HCT116 (cell line): ENCODE measurements at regions not wholly inside any gene's neighbourhood (a gene's known extent, or its start where the extent isn't known, plus 50 kb on each side); places are given as distances from the start of the nearest gene placed in this dataset.

Experiments used
- ATAC-seq: fragments of 200-7000 bp; cut with Tn5 transposase; 2 replicates; pipeline ENCODE4 v1.9.1; 2020; ENCODE audit warnings: mild to moderate bottlenecking, moderate library complexity
- BruUV-seq: library from RNA; stranded (reverse); fragments of 400-500 nt; replicated peaks from 2 replicates; lab custom pipeline; 2021; lab: Mats Ljungman, UMichigan
- CTCF ChIA-PET: fragments of 300-600 bp; sonication (Branson Sonifier 250); formaldehyde crosslinking; loops from one replicate; lab custom pipeline; 2021; ENCODE audit warnings: antibody characterized with exemption; lab: Charles Lee
- POLR2A ChIA-PET: fragments of 300-600, 350-600 bp; sonication (Branson Sonifier 250); formaldehyde crosslinking; loops from one replicate; lab custom pipeline; 2021; ENCODE audit warnings: antibody characterized with exemption; lab: Charles Lee
- RAD21 ChIA-PET, 2 experiments: fragments of 300-600 bp; sonication (Branson Sonifier 250); formaldehyde crosslinking; loops; one replicate each; lab custom pipeline; 2023; ENCODE audit warnings: low total read pairs in 2 of 2; ENCODE audit not compliant: uncharacterized antibody in 2 of 2, unreplicated experiment in 2 of 2, low non-redundant PET in 1 of 2; lab: Charles Lee
- DNase-seq: peaks from one replicate; pipeline ENCODE4 v3.0.0-alpha.2; 2010; ENCODE audit warnings: low read depth, low spot score
- H2AFZ ChIP-seq: fragments of 200-600 bp; shearing (Covaris generic), sonication (generic); 2 replicates; pipeline ENCODE4 v1.6.1; 2017; ENCODE audit warnings: low read depth, mixed run types, mixed read lengths, antibody characterized with exemption, low read length; ENCODE audit not compliant: poor library complexity, severe bottlenecking
- H3K27ac ChIP-seq: 2 replicates; pipeline ENCODE4 v1.5.1; 2012; ENCODE audit warnings: low read depth, low read length
- H3K27me3 ChIP-seq: fragments of 200-600 bp; sonication (generic); 2 replicates; pipeline ENCODE4 v1.6.1; 2016; ENCODE audit warnings: mixed run types, low read length, mixed read lengths; ENCODE audit not compliant: insufficient read depth
- H3K36me3 ChIP-seq, 2 experiments: fragments of 200-500 bp in 1 of 2; fragments of 200-600 bp in 1 of 2; sonication (Bioruptor generic) in 1 of 2; sonication (generic) in 1 of 2; 2 replicates each; pipeline versions ENCODE4 v1.5.1 to v1.6.1; 2014 to 2016; ENCODE audit warnings: low read length in 2 of 2, inconsistent platforms in 1 of 2, mixed read lengths in 1 of 2, mixed run types in 1 of 2; ENCODE audit not compliant: insufficient read depth in 2 of 2, control insufficient read depth in 1 of 2
- H3K4me1 ChIP-seq, 2 experiments: fragments of 200-600 bp in 1 of 2; sonication (generic) in 1 of 2; 2 replicates each; pipeline versions ENCODE4 v1.5.1 to v1.6.1; 2012 to 2017; ENCODE audit warnings: low read length in 2 of 2, inconsistent platforms in 1 of 2, mild to moderate bottlenecking in 1 of 2, mixed read lengths in 1 of 2, mixed run types in 1 of 2, moderate library complexity in 1 of 2; ENCODE audit not compliant: insufficient read depth in 2 of 2, control insufficient read depth in 1 of 2
- H3K4me2 ChIP-seq: fragments of 200-600 bp; sonication (generic); 2 replicates; pipeline ENCODE4 v1.6.1; 2017; ENCODE audit warnings: mixed run types, low read length, mixed read lengths
- H3K4me3 ChIP-seq, 2 experiments: fragments of 200-600 bp in 1 of 2; sonication (generic) in 1 of 2; replicated peaks in 1 of 2; 2 replicates each; pipeline ENCODE4 v1.5.1; 2011 to 2016; ENCODE audit warnings: low read length in 2 of 2, control low read depth in 1 of 2, low read depth in 1 of 2, mild to moderate bottlenecking in 1 of 2, mixed read lengths in 1 of 2, mixed run types in 1 of 2
- H3K79me2 ChIP-seq: fragments of 200-600 bp; sonication (generic); 2 replicates; pipeline ENCODE4 v1.6.1; 2017; ENCODE audit warnings: mild to moderate bottlenecking, mixed run types, low read length, moderate library complexity, mixed read lengths; ENCODE audit not compliant: insufficient read depth
- H3K9ac ChIP-seq: fragments of 200-600 bp; sonication (generic); 2 replicates; pipeline ENCODE4 v1.6.1; 2016; ENCODE audit warnings: low read length, mixed read lengths
- H3K9me2 ChIP-seq: fragments of 200-600 bp; sonication (generic), shearing (Covaris generic); 2 replicates; pipeline ENCODE4 v1.6.1; 2017; ENCODE audit warnings: mixed run types, mild to moderate bottlenecking, moderate library complexity; ENCODE audit not compliant: insufficient read depth
- H3K9me3 ChIP-seq, 2 experiments: fragments of 200-500 bp in 1 of 2; fragments of 200-600 bp in 1 of 2; sonication (Bioruptor generic) in 1 of 2; sonication (generic) in 1 of 2; 2 replicates each; pipeline ENCODE4 v1.6.1; 2014 to 2017; ENCODE audit warnings: low read length in 2 of 2, mixed read lengths in 2 of 2, inconsistent platforms in 1 of 2, low read depth in 1 of 2, mild to moderate bottlenecking in 1 of 2, mixed run types in 1 of 2, moderate library complexity in 1 of 2; ENCODE audit not compliant: control insufficient read depth in 1 of 2, insufficient read depth in 1 of 2
- H4K20me1 ChIP-seq: fragments of 200-600 bp; sonication (generic), shearing (Covaris generic); 2 replicates; pipeline ENCODE4 v1.6.1; 2017; ENCODE audit warnings: mixed run types, mild to moderate bottlenecking, moderate library complexity; ENCODE audit not compliant: insufficient read depth
- ATF3 ChIP-seq: IDR thresholded peaks from 2 replicates; pipeline ENCODE4 v1.6.1; 2012
- CBX3 ChIP-seq: IDR thresholded peaks from 2 replicates; pipeline ENCODE4 v1.6.1; 2012; ENCODE audit warnings: low read depth
- CEBPB ChIP-seq: IDR thresholded peaks from 2 replicates; pipeline ENCODE4 v1.6.1; 2012; ENCODE audit warnings: low read depth
- CTCF ChIP-seq, 3 experiments: fragments of 200-600 bp in 1 of 3; sonication (generic) in 1 of 3; IDR thresholded peaks in 2 of 3; conservative IDR thresholded peaks in 1 of 3; 2 replicates each; pipeline ENCODE4 v1.5.1; 2012 to 2017; ENCODE audit warnings: low read depth in 2 of 3, low read length in 2 of 3, antibody characterized with exemption in 1 of 3, borderline replicate concordance in 1 of 3, control low read depth in 1 of 3, mild to moderate bottlenecking in 1 of 3, mixed read lengths in 1 of 3, mixed run types in 1 of 3, moderate library complexity in 1 of 3; ENCODE audit not compliant: insufficient read depth in 1 of 3
- EGR1 ChIP-seq: IDR thresholded peaks from 2 replicates; pipeline ENCODE4 v1.6.1; 2012; ENCODE audit warnings: low read depth
- EZH2 ChIP-seq: fragments of 200-600 bp; sonication (generic); IDR thresholded peaks from 2 replicates; pipeline ENCODE4 v1.6.1; 2017; ENCODE audit warnings: antibody characterized with exemption, mixed run types
- EZH2phosphoT487 ChIP-seq: fragments of 200-600 bp; IDR thresholded peaks from 2 replicates; pipeline ENCODE4 v1.6.1; 2018; ENCODE audit warnings: antibody characterized with exemption, borderline replicate concordance
- POLR2A ChIP-seq: IDR thresholded peaks from 2 replicates; pipeline ENCODE4 v1.7.0; 2011; ENCODE audit warnings: borderline replicate concordance; ENCODE audit not compliant: insufficient read depth, insufficient read length; ENCODE audit errors: extremely low read depth
- POLR2AphosphoS5 ChIP-seq: IDR thresholded peaks from 2 replicates; pipeline ENCODE4 v1.6.1; 2011; ENCODE audit warnings: mild to moderate bottlenecking, low read depth, low read length, moderate library complexity
- RAD21 ChIP-seq: IDR thresholded peaks from 2 replicates; pipeline ENCODE4 v1.6.1; 2012; ENCODE audit warnings: low read depth, mild to moderate bottlenecking
- REST ChIP-seq: IDR thresholded peaks from 2 replicates; pipeline ENCODE4 v1.6.1; 2012; ENCODE audit warnings: low read depth
- SIN3A ChIP-seq: IDR thresholded peaks from 2 replicates; pipeline ENCODE4 v1.6.1; 2012; ENCODE audit warnings: low read depth
- SP1 ChIP-seq: IDR thresholded peaks from 2 replicates; pipeline ENCODE4 v1.6.1; 2012; ENCODE audit warnings: low read depth
- SRF ChIP-seq: IDR thresholded peaks from 2 replicates; pipeline ENCODE4 v1.6.1; 2012; ENCODE audit warnings: low read depth
- YY1 ChIP-seq: IDR thresholded peaks from 2 replicates; pipeline ENCODE4 v1.6.1; 2011; ENCODE audit warnings: low read length, low read depth, moderate library complexity, mild to moderate bottlenecking; ENCODE audit not compliant: insufficient replicate concordance; ENCODE audit errors: extremely low read depth
- ZBTB33 ChIP-seq: IDR thresholded peaks from 2 replicates; pipeline ENCODE4 v1.6.1; 2011; ENCODE audit warnings: mild to moderate bottlenecking, low read length, moderate library complexity; ENCODE audit not compliant: insufficient replicate concordance; ENCODE audit errors: extremely low read depth
- ZFX ChIP-seq: fragments of 450-650 bp; IDR thresholded peaks from 2 replicates; pipeline ENCODE4 v1.6.1; 2017
- ZNF274 ChIP-seq: fragments of 200-500 bp; sonication (Bioruptor generic); IDR thresholded peaks from 2 replicates; pipeline ENCODE4 v1.6.1; 2014; ENCODE audit warnings: mild to moderate bottlenecking, low read depth, low read length, inconsistent platforms
- intact Hi-C: fragments of 100-400 bp; cut with micrococcal nuclease; formaldehyde crosslinking; loops from 2 replicates; pipeline ENCODE4 v1.10.0; 2022

- ATAC-seq, result no peak
- no peak for TF ChIP-seq POLR2A
- no peak for TF ChIP-seq EZH2phosphoT487
- no peak for TF ChIP-seq POLR2AphosphoS5
- no peak for TF ChIP-seq SIN3A
- no peak for TF ChIP-seq ZBTB33
- no peak for TF ChIP-seq ZFX
- TF ChIP-seq EGR1, result no peak
- no peak for TF ChIP-seq ZNF274
- no peak for TF ChIP-seq YY1
- no peak for TF ChIP-seq REST
- no peak for TF ChIP-seq ATF3
- no peak for TF ChIP-seq RAD21
- no peak for TF ChIP-seq EZH2
- no peak for TF ChIP-seq CBX3
- no peak for TF ChIP-seq SP1
- TF ChIP-seq CTCF (IDR thresholded peaks at IDR 0.05 in 2 of 3, conservative IDR thresholded peaks at IDR 0.05 in 1 of 3; ENCODE audit: borderline replicate concordance in 1 of 3, insufficient read depth in 1 of 3, low read depth in 2 of 3, low read length in 2 of 3), result no peak
- no peak for TF ChIP-seq SRF
- no peak for TF ChIP-seq CEBPB
- TF ChIP-seq, all 23 proteins: peak for 0
- no peak for DNase-seq
- no peaks in the 10 kb centered on the region for H3K9me2 ChIP-seq
- CTCF ChIA-PET, result no interaction called here
- no peaks in the 10 kb centered on the region for H3K27me3 ChIP-seq
- H3K4me2 ChIP-seq, result no peak overlapping the region
- H3K36me3 ChIP-seq, result no peaks in the 10 kb centered on the region
- no peak overlapping the region for H2AFZ ChIP-seq
- H3K9ac ChIP-seq, result no peak overlapping the region
- H3K27ac ChIP-seq, result no peak overlapping the region
- intact Hi-C loops, result no loop called here
- BruUV-seq, result no TSS peak
- no peaks in the 10 kb centered on the region for H4K20me1 ChIP-seq
- RAD21 ChIA-PET, result no interaction called here
- H3K79me2 ChIP-seq, result no peaks in the 10 kb centered on the region
- H3K4me3 ChIP-seq, result no peak overlapping the region
- H3K9me3 ChIP-seq, result no peaks in the 10 kb centered on the region
- POLR2A ChIA-PET, result no interaction called here
- no peaks in the 10 kb centered on the region for H3K4me1 ChIP-seq
Measured at GRCh38 chr6:11942185-11942864, 69.8 kb upstream of the HIVEP1 start.
